Mucosa of gallbladder (tissue), 1 donor: ENCODE measurements at regions not wholly inside any gene's neighbourhood (a gene's known extent, or its start where the extent isn't known, plus 50 kb on each side); places are given as distances from the start of the nearest gene placed in this dataset.
"Not testable (repeated sequence)": the region's sequence is repeated elsewhere in the genome, so short reads cannot be mapped to it uniquely, and the experiment has no call there.

ENCODE experiments used
- DNase-seq: peaks from one replicate; pipeline ENCODE4 v3.0.0-alpha.2; 2020; ENCODE audit warnings: low spot score
- donor health status: DM: no; HTN: no; CAD: no.

GRCh38 chr4:134883831-134884449 lies 682.4 kb upstream of the PABPC4L start:
- DNase-seq: no peak

- DNase-seq: no peak
Observed at GRCh38 chr4:134879019-134879418, 677.4 kb upstream of the PABPC4L start.

- no peak for DNase-seq
Observed at GRCh38 chr4:134867027-134867426, 665.4 kb upstream of the PABPC4L start.

- DNase-seq: no peak
Observed at GRCh38 chr4:134865675-134866074, 664.1 kb upstream of the PABPC4L start.

- no peak for DNase-seq
Observed at GRCh38 chr4:134862116-134862515, 660.5 kb upstream of the PABPC4L start.

- no peak for DNase-seq
Observed at GRCh38 chr4:134848681-134849080, 647.1 kb upstream of the PABPC4L start.

GRCh38 chr4:134830741-134831140 lies 629.2 kb upstream of the PABPC4L start:
- DNase-seq: not testable (repeated sequence)

GRCh38 chr4:134812611-134813010 lies 611.0 kb upstream of the PABPC4L start:
- DNase-seq: no peak

- DNase-seq: no peak
Observed at GRCh38 chr4:134807231-134807745, 605.7 kb upstream of the PABPC4L start.

- DNase-seq: no peak
Observed at GRCh38 chr4:134798573-134798972, 597.0 kb upstream of the PABPC4L start.

- no peak for DNase-seq
Observed at GRCh38 chr4:134787315-134787714, 585.7 kb upstream of the PABPC4L start.

GRCh38 chr4:134780244-134780643 lies 578.7 kb upstream of the PABPC4L start:
- DNase-seq: no peak

GRCh38 chr4:134777606-134778005 lies 576.0 kb upstream of the PABPC4L start:
- no peak for DNase-seq

- DNase-seq: no peak
Observed at GRCh38 chr4:134773497-134774000, 572.0 kb upstream of the PABPC4L start.

GRCh38 chr4:134762053-134762452 lies 560.5 kb upstream of the PABPC4L start:
- no peak for DNase-seq

- DNase-seq: no peak
Observed at GRCh38 chr4:134756421-134756820, 554.8 kb upstream of the PABPC4L start.

- no peak for DNase-seq
Observed at GRCh38 chr4:134754301-134755019, 552.9 kb upstream of the PABPC4L start.

GRCh38 chr4:134753390-134753789 lies 551.8 kb upstream of the PABPC4L start:
- no peak for DNase-seq

- DNase-seq: no peak
Observed at GRCh38 chr4:134747108-134747805, 545.7 kb upstream of the PABPC4L start.

GRCh38 chr4:134740290-134740689 lies 538.7 kb upstream of the PABPC4L start:
- no peak for DNase-seq

GRCh38 chr4:134735901-134736300 lies 534.3 kb upstream of the PABPC4L start:
- DNase-seq: no peak

- no peak for DNase-seq
Observed at GRCh38 chr4:134727696-134728095, 526.1 kb upstream of the PABPC4L start.

GRCh38 chr4:134722306-134722705 lies 520.7 kb upstream of the PABPC4L start:
- DNase-seq: no peak
